Epithelial cell of proximal tubule (primary cell): ENCODE measurements at regions not wholly inside any gene's neighbourhood (a gene's known extent, or its start where the extent isn't known, plus 50 kb on each side); places are given as distances from the start of the nearest gene placed in this dataset.
A peak's percentile ranks its signal among the peaks of the same experiment; 100 is the strongest.

Experiments used
- DNase-seq: peaks from one replicate; pipeline ENCODE4 v3.0.0-alpha.2; 2011; ENCODE audit warnings: low read depth
- H3K4me3 ChIP-seq: 2 replicates; pipeline ENCODE4 v1.5.1; 2011; ENCODE audit warnings: low read depth, mild to moderate bottlenecking, low read length
- TF ChIP-seq, protein P1 (sequence below): conservative IDR thresholded peaks from 2 replicates; pipeline ENCODE4 v1.5.1; 2012; ENCODE audit warnings: low read depth, mild to moderate bottlenecking, low read length

DNA sequence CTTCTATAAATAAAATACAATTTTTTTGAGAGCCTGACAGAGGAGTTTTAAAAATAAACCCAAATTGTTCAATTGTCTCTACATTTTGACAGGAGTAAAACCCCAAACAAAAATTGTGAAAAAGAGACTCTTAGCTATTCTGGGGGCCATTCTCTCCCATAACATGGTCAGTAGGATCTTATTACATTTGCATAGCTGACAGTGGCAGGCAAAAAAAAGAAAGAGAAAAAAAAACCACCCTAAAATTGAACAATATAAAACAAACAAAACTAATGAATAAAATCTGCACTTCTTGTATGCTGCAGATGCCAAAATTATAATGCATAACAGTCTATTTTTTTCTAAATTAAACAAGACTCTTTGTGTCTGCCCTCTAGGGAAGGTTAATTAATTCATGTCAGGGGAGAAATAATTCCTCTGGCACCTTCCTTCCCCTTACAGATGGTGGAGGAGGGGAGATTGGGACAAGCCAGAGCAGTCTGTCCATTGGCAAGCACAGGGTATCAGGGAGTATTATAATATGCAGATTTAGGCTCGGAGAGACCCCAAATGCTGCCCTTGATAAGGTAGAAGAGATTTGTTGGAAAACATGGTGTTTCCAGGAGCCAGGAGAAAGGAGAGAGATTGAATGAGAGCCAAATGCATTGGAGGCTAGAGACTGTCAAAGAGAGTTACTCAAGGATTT lies 79.7 kb upstream of the CDH6 start:
- no peak overlapping the region for H3K4me3 ChIP-seq
- TF ChIP-seq, protein P1, sequence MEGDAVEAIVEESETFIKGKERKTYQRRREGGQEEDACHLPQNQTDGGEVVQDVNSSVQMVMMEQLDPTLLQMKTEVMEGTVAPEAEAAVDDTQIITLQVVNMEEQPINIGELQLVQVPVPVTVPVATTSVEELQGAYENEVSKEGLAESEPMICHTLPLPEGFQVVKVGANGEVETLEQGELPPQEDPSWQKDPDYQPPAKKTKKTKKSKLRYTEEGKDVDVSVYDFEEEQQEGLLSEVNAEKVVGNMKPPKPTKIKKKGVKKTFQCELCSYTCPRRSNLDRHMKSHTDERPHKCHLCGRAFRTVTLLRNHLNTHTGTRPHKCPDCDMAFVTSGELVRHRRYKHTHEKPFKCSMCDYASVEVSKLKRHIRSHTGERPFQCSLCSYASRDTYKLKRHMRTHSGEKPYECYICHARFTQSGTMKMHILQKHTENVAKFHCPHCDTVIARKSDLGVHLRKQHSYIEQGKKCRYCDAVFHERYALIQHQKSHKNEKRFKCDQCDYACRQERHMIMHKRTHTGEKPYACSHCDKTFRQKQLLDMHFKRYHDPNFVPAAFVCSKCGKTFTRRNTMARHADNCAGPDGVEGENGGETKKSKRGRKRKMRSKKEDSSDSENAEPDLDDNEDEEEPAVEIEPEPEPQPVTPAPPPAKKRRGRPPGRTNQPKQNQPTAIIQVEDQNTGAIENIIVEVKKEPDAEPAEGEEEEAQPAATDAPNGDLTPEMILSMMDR: no peak
- DNase-seq: no peak

DNA sequence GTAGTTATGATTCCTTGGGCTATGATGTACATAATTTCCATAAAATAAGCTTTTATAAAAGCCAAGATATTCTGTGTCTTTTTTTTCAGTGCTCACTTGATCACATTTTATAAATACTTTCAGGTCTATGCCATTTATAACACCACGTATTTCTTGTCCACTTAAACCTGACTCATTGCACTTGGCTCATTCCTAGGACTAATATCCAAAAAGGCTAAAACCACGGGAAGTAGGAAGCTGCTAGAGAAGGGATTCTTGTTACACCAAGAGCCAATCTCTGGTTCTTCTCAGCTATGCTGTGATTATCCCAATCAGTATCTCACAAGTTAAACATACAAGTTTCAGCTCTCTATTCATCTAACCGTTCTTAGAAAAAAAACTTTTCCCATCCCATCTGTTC lies 80.4 kb upstream of the CDH6 start:
- TF ChIP-seq, protein P1: no peak
- no peak overlapping the region for H3K4me3 ChIP-seq
- peak; percentile 72 for DNase-seq

DNA sequence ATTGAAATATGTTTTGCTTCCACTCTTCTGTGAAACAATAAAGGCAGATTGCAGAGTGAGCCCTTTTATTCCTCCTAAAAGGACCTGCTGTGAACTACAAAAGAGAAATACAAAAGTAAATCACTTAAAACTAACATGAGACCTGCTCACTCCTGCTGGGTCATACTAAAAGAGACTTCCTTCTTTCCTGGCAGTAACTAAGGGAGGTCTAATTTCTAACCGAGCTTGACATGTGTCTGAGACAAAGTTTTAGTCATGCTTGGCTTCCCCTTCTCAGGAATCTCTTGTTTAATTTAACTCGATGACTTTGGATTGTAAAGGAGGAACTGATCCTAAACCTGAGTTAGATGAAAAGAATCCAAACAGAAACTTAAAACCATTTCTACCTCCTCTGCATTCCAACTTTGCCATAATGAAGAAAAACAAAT lies 86.4 kb upstream of the CDH6 start:
- DNase-seq: peak; percentile 89

DNA sequence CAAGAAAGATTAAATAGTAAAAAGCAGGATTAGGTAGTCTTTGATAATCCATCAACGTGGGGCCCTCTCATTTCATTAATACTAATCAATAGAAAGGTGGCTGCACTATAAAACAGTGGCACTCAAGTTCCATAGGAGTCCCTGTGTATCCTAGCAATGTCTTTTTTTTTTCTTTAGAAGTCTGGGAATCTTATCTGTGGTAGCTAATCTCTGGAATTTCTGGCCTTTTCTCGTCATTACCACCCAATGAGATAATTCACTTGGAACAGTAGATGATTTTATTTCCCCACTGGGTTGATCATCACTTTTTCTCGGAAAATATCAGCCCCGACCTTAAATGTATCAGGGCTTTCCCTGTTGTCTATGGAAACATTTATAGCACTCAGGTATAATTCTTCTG lies 86.8 kb upstream of the CDH6 start:
- H3K4me3 ChIP-seq: no peak overlapping the region
- TF ChIP-seq, protein P1: no peak
- peak; percentile 70 for DNase-seq

More for the DNA sequence above, 86.4 kb upstream of the CDH6 start:
- no peak overlapping the region for H3K4me3 ChIP-seq
- TF ChIP-seq, protein P1: no peak

DNA sequence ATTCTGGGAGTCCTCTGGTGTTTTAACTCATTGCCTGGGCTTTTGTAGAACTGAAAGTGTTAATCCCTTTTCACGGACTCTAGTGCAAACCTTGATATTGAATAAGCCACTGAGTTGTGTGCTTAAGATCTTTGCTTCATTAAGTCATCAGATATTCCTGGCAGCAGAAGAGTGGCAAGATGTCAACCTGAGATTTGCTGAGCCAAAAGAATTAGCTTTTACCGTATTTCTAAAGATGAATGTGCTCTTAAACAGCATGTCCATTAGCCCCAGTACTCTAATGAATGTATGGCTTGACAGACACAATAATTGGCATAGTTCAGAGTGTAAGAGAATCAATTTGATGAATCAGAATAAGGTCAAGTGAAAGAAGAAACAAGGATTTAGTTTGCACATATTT lies 87.2 kb upstream of the CDH6 start:
- TF ChIP-seq, protein P1: no peak
- no peak overlapping the region for H3K4me3 ChIP-seq
- DNase-seq: peak; percentile 63

DNA sequence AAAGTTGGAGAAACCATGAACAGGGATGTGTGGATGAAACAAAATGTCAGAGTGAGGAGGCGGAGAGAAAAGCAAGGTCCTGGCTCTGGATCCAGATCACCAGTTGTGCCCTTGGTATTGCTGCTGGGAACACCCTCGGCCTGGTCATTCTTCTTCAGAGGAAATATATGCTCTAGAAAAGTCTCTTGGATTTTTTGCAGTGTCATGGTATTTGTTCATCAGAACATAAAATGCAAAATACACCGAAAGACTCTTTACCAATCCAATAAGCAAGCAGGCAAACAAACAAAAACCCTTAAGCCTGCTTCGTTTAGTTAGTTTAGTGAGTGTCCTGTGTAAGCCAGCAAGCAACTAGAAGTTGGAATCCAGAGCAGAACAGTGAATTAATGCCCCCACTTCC lies 88.7 kb upstream of the CDH6 start:
- TF ChIP-seq, protein P1: no peak
- H3K4me3 ChIP-seq: no peak overlapping the region
- DNase-seq: no peak

DNA sequence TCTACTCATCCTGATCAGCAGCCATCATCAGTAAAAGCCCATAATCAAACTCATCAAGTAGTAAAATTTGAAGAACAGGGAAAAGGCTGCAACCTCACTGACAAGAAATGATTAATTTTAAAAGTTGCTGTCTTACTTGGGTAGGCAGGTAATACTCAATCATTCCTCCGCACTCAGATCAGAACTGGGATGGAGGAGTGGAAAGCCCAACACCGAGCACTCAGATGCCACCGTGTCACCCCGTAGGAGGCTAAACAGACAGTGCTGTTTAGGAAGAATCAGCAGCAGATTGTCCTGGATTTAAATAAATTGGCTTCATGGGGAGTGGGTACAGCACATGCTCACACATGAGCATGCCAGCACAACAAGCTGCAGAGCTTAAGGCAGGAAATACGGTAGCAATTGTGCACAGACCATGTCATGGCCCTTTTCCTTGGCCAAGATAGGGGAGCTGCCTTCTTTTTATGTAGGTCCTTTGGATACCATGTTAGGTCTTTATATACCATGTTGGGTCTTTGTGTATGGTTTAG lies 92.6 kb upstream of the CDH6 start:
- TF ChIP-seq, protein P1: no peak
- DNase-seq: no peak
- H3K4me3 ChIP-seq: no peak overlapping the region
